ENCODE measurements at regions not wholly inside any gene's neighbourhood (a gene's known extent, or its start where the extent isn't known, plus 50 kb on each side); places are given as distances from the start of the nearest gene placed in this dataset.

- no peak for DNase-seq (ENCODE audit: low spot score)
Observed at GRCh38 chr22:44442186-44442815, 55.7 kb downstream of the RTL6 start.

GRCh38 chr22:44441401-44442185, 56.4 kb downstream of the RTL6 start:
- DNase-seq (ENCODE audit: low spot score), result no peak

- no peak for DNase-seq (ENCODE audit: low spot score)
Observed at GRCh38 chr22:44440224-44441160, 57.5 kb downstream of the RTL6 start.

GRCh38 chr22:44439356-44440223, 58.4 kb downstream of the RTL6 start:
- no peak for DNase-seq (ENCODE audit: low spot score)

- DNase-seq (ENCODE audit: low spot score), result no peak
Observed at GRCh38 chr22:44438481-44439131, 59.4 kb downstream of the RTL6 start.

GRCh38 chr22:44438056-44438455, 60.0 kb downstream of the RTL6 start:
- no peak for DNase-seq (ENCODE audit: low spot score)

GRCh38 chr22:44437216-44438055, 60.6 kb downstream of the RTL6 start:
- no peak for DNase-seq (ENCODE audit: low spot score)

- DNase-seq (ENCODE audit: low spot score), result peak; percentile 16
Observed at GRCh38 chr22:44436736-44437135, 61.3 kb downstream of the RTL6 start.

GRCh38 chr22:44431256-44431655, 66.8 kb downstream of the RTL6 start:
- no peak for DNase-seq (ENCODE audit: low spot score)

GRCh38 chr22:44430716-44431115, 67.3 kb downstream of the RTL6 start:
- no peak for DNase-seq (ENCODE audit: low spot score)

GRCh38 chr22:44429941-44430587, 68.0 kb downstream of the RTL6 start:
- no peak for DNase-seq (ENCODE audit: low spot score)

- no peak for DNase-seq (ENCODE audit: low spot score)
Observed at GRCh38 chr22:44428941-44429830, 68.8 kb downstream of the RTL6 start.

GRCh38 chr22:44427611-44428470, 70.2 kb downstream of the RTL6 start:
- no peak for DNase-seq (ENCODE audit: low spot score)

- DNase-seq (ENCODE audit: low spot score), result no peak
Observed at GRCh38 chr22:44426981-44427380, 71.1 kb downstream of the RTL6 start.

- no peak for DNase-seq (ENCODE audit: low spot score)
Observed at GRCh38 chr22:44425694-44426045, 72.4 kb downstream of the RTL6 start.

- no peak for DNase-seq (ENCODE audit: low spot score)
Observed at GRCh38 chr22:44424867-44425693, 73.0 kb downstream of the RTL6 start.

GRCh38 chr22:44424359-44424682, 73.7 kb downstream of the RTL6 start:
- no peak for DNase-seq (ENCODE audit: low spot score)
